ENCODE measurements at regions not wholly inside any gene's neighbourhood (a gene's known extent, or its start where the extent isn't known, plus 50 kb on each side); places are given as distances from the start of the nearest gene placed in this dataset.

DNA sequence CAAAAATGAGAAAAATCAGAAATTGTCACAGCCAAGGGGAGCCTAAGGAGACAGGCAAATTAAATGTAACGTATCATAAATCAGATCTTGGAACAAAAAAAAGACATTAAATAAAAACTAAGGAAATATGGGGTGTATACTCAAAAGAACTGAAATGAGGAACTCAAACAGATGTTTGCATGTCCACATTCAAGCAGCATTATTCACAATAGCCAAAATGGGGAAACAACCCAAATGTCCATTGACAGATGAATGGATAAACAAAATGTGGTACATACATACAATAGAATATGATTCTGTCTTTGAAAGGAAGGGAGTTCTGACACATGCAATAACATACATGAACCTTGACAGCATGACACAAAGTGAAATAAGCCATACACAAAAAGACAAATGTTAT lies 155.8 kb upstream of the KLF7 start:
- Histone ChIP-seq H3K4me3 (no peak overlapping the region), H3K27ac (no peak overlapping the region), H3K36me3 (no peaks in the 10 kb centered on the region), H3K27me3 (no peaks in the 10 kb centered on the region), H3K4me1 (no peaks in the 10 kb centered on the region), H3K9me3 (no peaks in the 10 kb centered on the region)
- 74 to 98% (median 82%) methylated on average over 1 of the region's 1 CpG for WGBS, 5 donors
- intact Hi-C loops (cut with DNase I; ENCODE audit: low total_unique reads), result no loop called here
- no peak for TF ChIP-seq POLR2AphosphoS5 (IDR thresholded peaks at IDR 0.05)
- TF ChIP-seq EP300 (IDR thresholded peaks at IDR 0.05), result no peak
- TF ChIP-seq, protein P1, sequence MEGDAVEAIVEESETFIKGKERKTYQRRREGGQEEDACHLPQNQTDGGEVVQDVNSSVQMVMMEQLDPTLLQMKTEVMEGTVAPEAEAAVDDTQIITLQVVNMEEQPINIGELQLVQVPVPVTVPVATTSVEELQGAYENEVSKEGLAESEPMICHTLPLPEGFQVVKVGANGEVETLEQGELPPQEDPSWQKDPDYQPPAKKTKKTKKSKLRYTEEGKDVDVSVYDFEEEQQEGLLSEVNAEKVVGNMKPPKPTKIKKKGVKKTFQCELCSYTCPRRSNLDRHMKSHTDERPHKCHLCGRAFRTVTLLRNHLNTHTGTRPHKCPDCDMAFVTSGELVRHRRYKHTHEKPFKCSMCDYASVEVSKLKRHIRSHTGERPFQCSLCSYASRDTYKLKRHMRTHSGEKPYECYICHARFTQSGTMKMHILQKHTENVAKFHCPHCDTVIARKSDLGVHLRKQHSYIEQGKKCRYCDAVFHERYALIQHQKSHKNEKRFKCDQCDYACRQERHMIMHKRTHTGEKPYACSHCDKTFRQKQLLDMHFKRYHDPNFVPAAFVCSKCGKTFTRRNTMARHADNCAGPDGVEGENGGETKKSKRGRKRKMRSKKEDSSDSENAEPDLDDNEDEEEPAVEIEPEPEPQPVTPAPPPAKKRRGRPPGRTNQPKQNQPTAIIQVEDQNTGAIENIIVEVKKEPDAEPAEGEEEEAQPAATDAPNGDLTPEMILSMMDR (IDR thresholded peaks at IDR 0.05), result no peak
- TF ChIP-seq POLR2A (IDR thresholded peaks at IDR 0.05), result no peak
- no peak for DNase-seq

DNA sequence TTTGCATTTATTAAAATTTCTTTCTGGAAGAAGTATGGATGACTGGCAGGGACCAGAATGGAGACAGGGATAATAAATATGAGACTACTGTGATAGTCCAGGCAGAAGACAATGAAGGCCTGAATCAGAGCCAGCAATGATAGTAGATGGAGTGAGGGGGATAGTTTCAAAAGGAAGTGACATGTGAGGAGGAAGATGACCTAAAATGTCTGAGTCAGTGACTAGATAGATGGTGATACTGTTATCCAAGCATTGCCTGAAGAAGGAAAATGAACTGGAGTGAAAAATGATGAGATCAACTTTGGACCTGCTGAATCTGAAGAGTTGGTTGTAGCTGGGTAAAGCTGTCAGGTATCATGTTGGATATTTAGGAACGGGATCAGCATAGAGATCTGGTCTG lies 158.3 kb upstream of the KLF7 start:
- intact Hi-C loops (cut with DNase I; ENCODE audit: low total_unique reads), result no loop called here
- Histone ChIP-seq H3K27me3 (no peaks in the 10 kb centered on the region), H3K4me3 (no peak overlapping the region), H3K9me3 (no peaks in the 10 kb centered on the region), H3K4me1 (no peaks in the 10 kb centered on the region), H3K36me3 (no peaks in the 10 kb centered on the region), H3K27ac (no peak overlapping the region)
- TF ChIP-seq EP300 (IDR thresholded peaks at IDR 0.05), result no peak
- TF ChIP-seq POLR2A (IDR thresholded peaks at IDR 0.05), result no peak
- TF ChIP-seq POLR2AphosphoS5 (IDR thresholded peaks at IDR 0.05), result no peak
- TF ChIP-seq, protein P1 (IDR thresholded peaks at IDR 0.05), result no peak
- no peak for DNase-seq
- WGBS, 5 donors, result 87 to 100% (median 93%) methylated on average over 1 of the region's 1 CpG

DNA sequence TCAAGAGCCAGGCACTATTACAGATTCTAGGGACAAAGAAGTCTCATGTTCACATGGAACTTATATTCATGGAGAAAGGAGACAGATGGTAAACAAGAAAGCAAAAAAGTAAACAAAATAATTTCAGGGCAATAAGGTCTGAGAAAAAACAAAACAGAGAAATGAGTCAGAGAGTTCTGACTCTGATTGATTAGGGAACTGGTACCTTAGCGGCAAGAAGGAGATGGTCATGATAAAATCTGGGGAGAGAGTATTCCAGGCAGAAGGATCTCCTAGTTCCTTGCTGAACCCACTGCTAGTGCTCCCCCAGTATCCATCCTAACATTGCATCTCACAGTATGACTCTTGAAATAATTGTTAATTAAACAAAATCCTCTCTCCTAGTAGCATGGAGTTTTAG lies 161.8 kb upstream of the KLF7 start:
- H3K4me1 ChIP-seq, result peaks cover 0 to 8% (median 0%) of the 10 kb centered on the region in 4 donors
- TF ChIP-seq EP300 (IDR thresholded peaks at IDR 0.05), result no peak
- 30 to 57% (median 38%) methylated on average over 1 of the region's 1 CpG for WGBS, 5 donors
- no peaks in the 10 kb centered on the region for H3K27me3 ChIP-seq
- no peak overlapping the region for H3K4me3 ChIP-seq
- H3K36me3 ChIP-seq, result no peaks in the 10 kb centered on the region
- intact Hi-C loops (cut with DNase I; ENCODE audit: low total_unique reads), result no loop called here
- DNase-seq, result no peak
- H3K9me3 ChIP-seq, result no peaks in the 10 kb centered on the region
- no peak overlapping the region for H3K27ac ChIP-seq

DNA sequence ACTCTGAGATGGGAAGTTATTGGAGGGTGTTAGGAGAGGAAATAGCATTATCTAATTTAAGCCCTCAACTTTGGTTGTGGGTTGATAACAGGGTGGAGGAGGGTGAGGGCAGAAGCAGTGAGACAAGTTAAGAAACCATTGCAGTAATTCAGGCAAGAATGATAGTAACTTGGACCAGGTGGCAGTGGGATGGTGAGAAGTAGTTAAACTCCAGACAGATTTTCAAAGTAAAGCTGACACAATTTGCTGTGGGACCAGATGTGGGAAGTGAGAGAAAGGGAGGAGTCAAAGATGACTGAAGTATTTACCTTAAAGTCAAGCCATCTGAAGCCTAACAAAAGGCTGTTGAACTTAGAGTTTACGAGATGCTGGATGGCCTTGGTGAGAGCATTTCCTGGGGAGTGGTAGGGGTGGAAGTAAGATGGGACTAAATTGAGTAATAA lies 163.2 kb upstream of the KLF7 start:
- Histone ChIP-seq H3K27ac (no peak overlapping the region), H3K9me3 (no peaks in the 10 kb centered on the region), H3K27me3 (no peaks in the 10 kb centered on the region), H3K36me3 (no peaks in the 10 kb centered on the region), H3K4me3 (no peak overlapping the region), H3K4me1 (peaks cover 0 to 11% (median 0%) of the 10 kb centered on the region in 4 donors)
- 50 to 70% (median 56%) methylated on average over 1 of the region's 1 CpG for WGBS, 5 donors
- TF ChIP-seq POLR2A (IDR thresholded peaks at IDR 0.05) (no peak), EP300 (IDR thresholded peaks at IDR 0.05) (no peak), POLR2AphosphoS5 (IDR thresholded peaks at IDR 0.05) (no peak)
- TF ChIP-seq, protein P1 (IDR thresholded peaks at IDR 0.05), result no peak
- no peak for DNase-seq
- intact Hi-C loops (cut with DNase I; ENCODE audit: low total_unique reads), result no loop called here

DNA sequence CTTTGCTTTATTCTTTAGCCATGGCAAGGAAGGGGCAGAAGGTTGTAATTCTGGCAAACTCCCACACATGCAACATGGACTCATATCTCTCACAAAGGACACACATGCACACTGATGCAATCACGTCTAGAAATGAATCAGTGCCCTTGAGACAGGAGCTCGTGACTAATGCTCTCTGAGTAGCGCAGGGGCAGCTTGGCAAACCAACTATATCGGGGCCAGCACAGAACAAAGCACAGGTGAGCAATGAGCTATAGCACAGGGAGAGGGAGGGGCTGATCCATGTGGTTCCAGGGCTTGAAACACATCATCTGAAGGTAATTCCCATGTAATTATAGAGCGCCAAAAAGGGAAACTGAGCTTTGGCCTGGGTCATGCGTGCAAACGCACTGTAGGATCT lies 165.2 kb upstream of the KLF7 start:
- intact Hi-C loops (cut with DNase I; ENCODE audit: low total_unique reads), result no loop called here
- H3K27ac ChIP-seq, result no peak overlapping the region
- H3K4me3 ChIP-seq, result no peak overlapping the region
- DNase-seq, result peak; percentile 16 to 31
- WGBS, 5 donors, result 54 to 72% (median 67%) methylated on average over 7 of the region's 7 CpGs
- no peak for TF ChIP-seq EP300 (IDR thresholded peaks at IDR 0.05)
- TF ChIP-seq, protein P1 (IDR thresholded peaks at IDR 0.05), result no peak
- TF ChIP-seq POLR2AphosphoS5 (IDR thresholded peaks at IDR 0.05), result peak in 2 of 3 donors; percentile 19 to 82
- no peaks in the 10 kb centered on the region for H3K27me3 ChIP-seq
- no peaks in the 10 kb centered on the region for H3K9me3 ChIP-seq
- H3K36me3 ChIP-seq, result no peaks in the 10 kb centered on the region
- peaks cover 0 to 25% (median 6%) of the 10 kb centered on the region in 4 donors for H3K4me1 ChIP-seq

All from stomach (tissue), 8 donors.